ENCODE measurements at regions not wholly inside any gene's neighbourhood (a gene's known extent, or its start where the extent isn't known, plus 50 kb on each side); places are given as distances from the start of the nearest gene placed in this dataset.
"Not testable (repeated sequence)": the region's sequence is repeated elsewhere in the genome, so short reads cannot be mapped to it uniquely, and the experiment has no call there.

GRCh38 chr1:120941066-120941465 is 51.5 kb downstream of the PPIAL4A start:
- not testable (repeated sequence) for DNase-seq (ENCODE audit: low spot score)

DNA sequence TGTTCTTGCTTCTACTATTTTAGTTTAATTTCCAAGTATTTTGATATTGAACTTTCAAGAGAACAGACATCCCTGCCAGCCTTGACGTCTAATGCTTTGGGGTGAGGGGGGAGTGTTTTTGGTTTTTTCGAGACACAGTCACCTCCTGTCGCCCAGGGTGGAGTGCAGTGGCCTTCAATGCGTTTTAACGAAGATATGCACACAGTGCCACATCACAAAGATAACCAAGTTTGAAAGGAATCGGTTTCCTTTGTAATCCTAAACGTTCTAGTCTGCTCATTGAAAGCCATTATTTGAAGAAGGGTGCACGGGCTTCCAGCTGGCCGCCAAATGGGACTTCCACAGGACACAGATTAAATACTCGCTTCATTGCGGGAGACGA is 52.3 kb downstream of the PPIAL4A start:
- not testable (repeated sequence) for DNase-seq (ENCODE audit: low spot score)

DNA sequence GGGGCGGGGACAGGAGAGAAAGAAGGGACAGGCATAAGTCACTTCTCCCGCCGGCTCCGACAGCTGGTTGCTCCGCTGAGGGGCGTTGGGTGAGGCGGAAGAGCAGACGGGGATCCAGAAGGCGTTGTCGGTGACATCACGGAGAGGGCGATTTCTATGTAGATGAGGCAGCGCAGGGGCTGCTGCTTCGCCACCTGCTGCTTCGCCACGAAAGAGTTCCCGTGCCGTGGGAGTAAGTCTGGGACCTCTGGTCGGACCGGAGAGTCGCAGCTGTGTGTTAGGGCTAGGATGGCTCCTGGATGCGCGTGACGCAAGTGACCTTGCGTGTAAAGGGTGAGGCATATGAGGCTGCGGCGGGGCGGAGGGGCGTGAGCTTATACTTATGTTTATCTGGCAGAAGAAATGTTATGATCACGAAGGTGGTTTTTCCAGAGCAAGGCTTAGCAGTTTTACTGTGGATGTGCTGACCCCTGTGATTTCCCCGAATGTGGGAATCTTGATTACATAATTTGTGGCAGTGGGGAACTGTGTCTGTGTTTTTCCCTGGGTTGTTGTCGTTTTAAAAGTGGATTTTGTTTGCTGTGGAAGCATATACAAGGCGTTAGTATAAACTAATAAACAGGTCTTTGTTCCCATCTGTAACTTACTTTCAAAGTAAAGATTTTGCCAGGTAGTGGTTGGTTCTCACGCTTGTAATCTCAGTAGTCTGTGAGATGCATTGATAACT is 52.8 kb downstream of the PPIAL4A start:
- peak; percentile 60 for DNase-seq (ENCODE audit: low spot score)

DNA sequence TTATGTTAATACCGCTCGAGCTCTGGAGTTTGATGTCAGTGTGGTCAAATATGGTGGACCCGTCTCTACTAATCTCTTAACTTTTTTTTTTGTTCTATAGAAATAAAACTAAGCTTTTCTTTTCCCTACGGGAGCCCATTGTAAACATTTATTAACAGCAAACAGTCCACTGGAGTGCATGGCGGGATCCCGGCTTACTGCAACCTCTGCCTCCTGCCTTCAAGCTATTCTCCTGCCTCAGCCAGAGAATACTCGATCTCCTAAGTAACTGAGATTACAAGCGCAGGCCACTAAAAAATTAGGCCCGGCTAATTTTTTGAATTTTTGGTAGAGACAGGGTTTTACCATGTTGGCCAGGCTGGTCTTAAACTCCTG is 53.4 kb downstream of the PPIAL4A start:
- DNase-seq (ENCODE audit: low spot score) = not testable (repeated sequence)

DNA sequence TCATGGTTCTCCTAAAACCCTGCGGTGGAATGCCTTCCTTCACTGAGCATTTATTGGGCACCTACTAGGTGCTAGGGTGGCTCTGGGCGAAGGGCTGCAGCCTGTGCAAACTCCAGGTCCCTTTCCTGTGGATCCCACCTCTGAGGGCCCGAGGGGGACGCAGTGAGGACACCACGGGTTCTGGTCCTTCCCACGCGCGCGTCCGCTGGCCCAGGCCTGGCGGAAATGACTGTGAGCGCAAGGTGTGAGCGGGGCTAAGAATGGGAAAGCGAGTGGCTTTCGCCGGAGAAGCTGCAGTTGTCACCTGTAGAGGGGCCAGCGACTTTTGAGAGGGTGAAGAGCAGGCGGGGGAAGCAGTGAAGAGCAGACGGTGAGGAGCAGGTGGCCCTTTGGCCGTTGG is 55.1 kb downstream of the PPIAL4A start:
- DNase-seq (ENCODE audit: low spot score) = not testable (repeated sequence)

DNA sequence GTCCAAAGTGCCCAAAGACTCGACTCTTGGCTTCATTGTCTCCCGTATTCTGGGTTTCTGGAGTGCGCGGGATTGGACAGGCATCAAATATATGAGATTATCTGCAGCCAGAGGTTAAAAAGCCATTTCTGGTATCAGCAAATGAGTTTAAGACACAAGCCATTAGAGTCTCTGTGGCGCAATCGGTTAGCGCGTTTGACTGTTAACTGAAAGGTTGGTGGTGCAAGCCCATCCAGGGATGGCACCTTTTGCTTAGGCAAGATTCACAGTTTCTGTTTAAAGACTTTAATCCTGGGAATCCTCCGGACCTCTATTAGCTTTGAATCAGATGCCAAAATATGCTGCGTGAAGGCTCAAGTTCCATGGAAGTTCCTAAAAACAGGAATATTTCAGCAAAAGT is 55.6 kb downstream of the PPIAL4A start:
- DNase-seq (ENCODE audit: low spot score) = not testable (repeated sequence)

- not testable (repeated sequence) for DNase-seq (ENCODE audit: low spot score)
Observed at GRCh38 chr1:120947114-120947513, 57.5 kb downstream of the PPIAL4A start.

- DNase-seq (ENCODE audit: low spot score) = not testable (repeated sequence)
Observed at GRCh38 chr1:120949724-120950123, 60.2 kb downstream of the PPIAL4A start.

DNA sequence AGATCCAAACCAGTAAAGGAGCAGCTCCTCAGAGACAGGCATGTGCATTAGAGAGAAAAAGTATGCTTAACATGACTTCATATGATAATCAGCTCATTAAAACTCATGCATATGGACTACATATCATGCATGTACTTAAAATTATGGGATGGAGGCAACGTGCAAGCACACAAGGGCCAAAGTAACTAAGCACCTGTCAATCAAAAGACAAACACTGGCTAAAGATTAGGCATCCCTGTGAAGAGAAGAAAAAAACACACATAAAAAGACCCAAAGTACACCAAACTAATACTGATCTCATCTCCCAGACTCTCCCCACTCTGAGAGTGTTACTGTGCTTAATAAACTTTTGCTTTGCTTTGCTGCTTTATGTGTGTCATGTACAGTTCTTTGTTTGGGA is 61.1 kb downstream of the PPIAL4A start:
- not testable (repeated sequence) for DNase-seq (ENCODE audit: low spot score)

DNA sequence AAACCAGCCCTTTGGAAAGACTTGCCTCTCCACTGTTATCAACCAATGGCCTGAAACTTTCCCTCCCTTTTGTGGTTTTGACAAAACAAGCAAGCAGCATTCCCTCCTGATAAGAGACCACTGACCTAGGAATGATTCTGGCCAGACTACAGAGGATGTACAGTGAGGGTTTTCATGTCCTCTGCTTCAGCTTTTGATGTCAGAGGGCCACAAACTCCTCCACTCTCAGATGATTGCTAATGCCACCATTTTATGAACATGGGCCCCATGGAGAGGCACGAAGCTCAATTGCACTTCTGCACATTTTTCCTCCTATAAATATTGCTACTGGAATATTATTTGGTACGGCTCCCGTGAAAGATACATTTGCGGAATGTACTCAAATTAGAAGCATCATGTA is 61.5 kb downstream of the PPIAL4A start:
- not testable (repeated sequence) for DNase-seq (ENCODE audit: low spot score)

DNA sequence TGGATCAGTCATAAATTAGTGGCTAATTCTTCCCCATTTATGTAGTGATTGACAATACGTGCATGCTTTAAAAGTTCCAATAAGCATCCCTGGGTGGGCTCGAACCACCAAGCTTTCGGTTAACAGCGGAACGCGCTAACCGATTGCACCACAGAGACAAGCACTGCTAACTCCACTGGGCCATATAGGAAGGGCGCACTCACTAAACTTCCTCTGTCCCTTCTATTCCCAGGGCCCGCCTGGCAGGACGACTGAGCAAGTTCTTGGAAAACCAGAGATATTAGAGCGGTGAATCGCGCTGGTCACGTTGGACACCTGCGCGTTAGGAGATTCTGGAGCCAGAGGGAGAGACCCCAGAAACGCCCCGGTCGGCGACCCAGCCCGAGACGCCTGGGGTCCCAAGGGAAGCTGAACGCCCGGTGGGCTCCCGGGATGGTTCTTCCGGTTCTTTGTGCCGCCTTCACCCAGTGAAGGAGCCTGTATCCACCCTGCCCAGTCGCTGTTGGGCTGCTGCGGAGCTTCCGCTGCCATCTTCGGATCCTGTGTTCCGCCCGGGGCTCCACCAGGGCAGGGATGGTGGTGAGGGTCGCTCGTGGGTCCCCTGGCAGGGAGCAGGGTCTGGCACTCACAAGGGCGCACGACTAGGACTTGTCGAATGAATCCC is 62.8 kb downstream of the PPIAL4A start:
- not testable (repeated sequence) for DNase-seq (ENCODE audit: low spot score)

DNA sequence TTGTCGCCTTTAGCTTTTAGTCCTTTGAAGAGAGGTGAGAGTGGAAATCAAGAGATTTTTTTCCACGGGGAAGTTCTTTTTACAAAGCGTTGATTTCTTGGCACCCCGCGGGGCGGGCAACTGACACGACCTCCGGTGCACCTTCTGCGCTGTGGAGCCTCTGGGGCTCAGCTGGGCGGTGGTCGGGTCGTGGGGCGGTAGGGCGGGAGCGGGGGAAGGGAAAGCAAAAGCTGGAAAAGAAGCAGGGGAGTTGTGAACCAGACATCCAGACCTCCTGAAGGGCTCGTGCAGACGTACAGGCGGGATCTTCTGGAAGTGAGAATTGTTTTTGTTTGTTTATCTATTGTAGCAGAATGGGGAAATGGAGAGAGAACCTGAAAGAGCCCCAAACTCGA is 63.3 kb downstream of the PPIAL4A start:
- DNase-seq (ENCODE audit: low spot score) = not testable (repeated sequence)

GRCh38 chr1:120954736-120955135 is 65.2 kb downstream of the PPIAL4A start:
- no peak for DNase-seq (ENCODE audit: low spot score)

DNA sequence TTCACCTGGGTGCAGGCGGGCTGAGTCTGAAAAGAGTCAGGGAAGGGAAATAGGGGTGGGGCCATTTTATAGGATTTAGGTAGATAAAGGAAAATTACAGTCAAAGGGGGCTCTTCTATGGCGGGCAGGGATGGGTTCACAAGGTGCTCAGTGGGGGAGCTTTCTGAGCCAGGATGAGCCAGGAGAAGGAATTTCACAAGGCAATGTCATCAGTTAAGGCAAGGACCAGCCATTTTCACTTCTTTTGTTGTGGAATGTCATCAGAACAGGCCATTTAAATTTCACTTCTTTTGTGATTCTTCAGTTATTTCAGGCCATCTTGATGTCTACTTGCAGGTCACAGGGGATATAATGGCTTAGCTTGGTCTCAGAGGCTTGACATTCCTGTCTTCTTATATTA is 66.4 kb downstream of the PPIAL4A start:
- DNase-seq (ENCODE audit: low spot score) = not testable (repeated sequence)

DNA sequence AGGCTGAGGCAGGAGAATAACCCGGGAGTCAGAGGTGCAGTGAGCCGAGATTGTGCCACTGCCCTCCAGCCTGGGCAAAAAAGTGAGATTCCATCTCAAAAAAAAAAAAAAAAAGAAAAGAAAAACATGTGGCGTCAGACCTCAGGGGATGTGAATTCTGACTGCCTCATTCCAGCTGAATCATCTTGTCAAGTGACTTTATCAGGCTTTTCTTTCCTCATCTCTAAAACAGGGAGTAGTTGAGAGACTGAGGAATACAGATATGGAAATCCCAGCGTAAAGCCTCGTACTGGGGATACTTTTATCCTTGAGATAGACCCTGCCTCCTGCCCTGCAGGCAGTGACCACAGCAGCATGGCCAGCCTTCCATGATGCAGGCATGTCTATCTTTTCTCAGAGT is 76.4 kb downstream of the PPIAL4A start:
- not testable (repeated sequence) for DNase-seq (ENCODE audit: low spot score)

GRCh38 chr1:120972863-120973262 is 83.3 kb downstream of the PPIAL4A start:
- not testable (repeated sequence) for DNase-seq (ENCODE audit: low spot score)

- not testable (repeated sequence) for DNase-seq (ENCODE audit: low spot score)
Observed at GRCh38 chr1:120973836-120974235, 84.3 kb downstream of the PPIAL4A start.

GRCh38 chr1:120977279-120977678 is 87.7 kb downstream of the PPIAL4A start:
- DNase-seq (ENCODE audit: low spot score) = not testable (repeated sequence)

- not testable (repeated sequence) for DNase-seq (ENCODE audit: low spot score)
Observed at GRCh38 chr1:120981489-120982094, 92.0 kb downstream of the PPIAL4A start.

GRCh38 chr1:120994614-120995013 is 105.0 kb downstream of the PPIAL4A start:
- DNase-seq (ENCODE audit: low spot score) = not testable (repeated sequence)

DNA sequence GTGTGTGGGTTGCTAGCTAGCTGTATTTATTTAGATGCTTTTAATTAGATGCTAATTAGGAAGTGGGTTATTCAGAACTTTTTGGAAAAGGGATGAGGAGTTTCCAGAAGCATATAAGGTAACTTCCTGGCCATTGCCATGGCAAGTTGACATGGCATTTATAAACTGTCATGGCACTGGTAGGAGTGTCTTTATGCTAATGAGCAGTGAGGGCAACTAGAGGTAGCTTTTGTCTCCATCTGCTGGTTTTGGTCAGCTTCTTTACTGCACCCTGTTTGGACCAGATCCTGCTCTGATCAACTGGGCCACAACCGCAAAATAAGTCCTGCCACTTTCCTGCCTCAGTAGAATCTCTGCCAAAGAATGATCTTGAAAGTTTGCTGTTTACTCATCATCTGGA is 105.5 kb downstream of the PPIAL4A start:
- not testable (repeated sequence) for DNase-seq (ENCODE audit: low spot score)

- not testable (repeated sequence) for DNase-seq (ENCODE audit: low spot score)
Observed at GRCh38 chr1:121001090-121001726, 111.6 kb downstream of the PPIAL4A start.

DNA sequence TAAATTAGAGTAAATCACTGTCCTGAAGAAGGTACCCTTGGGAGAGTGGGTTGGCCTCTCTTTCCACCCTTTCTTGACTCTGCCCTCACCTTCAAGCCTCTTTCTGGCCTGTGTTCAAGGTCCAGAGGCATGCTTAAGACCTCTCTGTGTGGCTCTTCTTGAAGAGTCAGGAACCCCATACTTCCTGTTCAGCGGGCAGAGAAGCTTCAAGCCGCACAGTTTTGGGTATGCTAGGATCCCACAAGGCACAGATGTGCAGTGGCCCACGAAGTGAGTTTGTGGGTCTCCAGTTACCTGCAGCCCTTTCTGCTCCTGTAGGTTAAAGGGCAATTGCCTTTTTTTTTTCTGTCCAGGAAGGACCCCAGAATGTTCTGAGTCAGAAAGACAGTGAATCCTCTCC is 113.7 kb downstream of the PPIAL4A start:
- DNase-seq (ENCODE audit: low spot score) = not testable (repeated sequence)
